Mesodermal cell (in vitro differentiated cells): ENCODE measurements at regions not wholly inside any gene's neighbourhood (a gene's known extent, or its start where the extent isn't known, plus 50 kb on each side); places are given as distances from the start of the nearest gene placed in this dataset.

Experiments
- H3K27ac ChIP-seq: 2 replicates; pipeline ENCODE4 v1.7.0; 2013; ENCODE audit warnings: mild to moderate bottlenecking, low read depth, low read length, moderate library complexity; ENCODE audit not compliant: severe bottlenecking
- H3K36me3 ChIP-seq: 2 replicates; pipeline ENCODE4 v1.7.1; 2013; ENCODE audit warnings: mild to moderate bottlenecking, low read length, moderate library complexity; ENCODE audit not compliant: control insufficient read depth, insufficient read depth
- H3K4me1 ChIP-seq: one replicate; pipeline ENCODE4 v1.7.1; 2013; ENCODE audit warnings: mild to moderate bottlenecking, low read length; ENCODE audit not compliant: insufficient read depth, control insufficient read depth, poor library complexity, severe bottlenecking
- H3K4me3 ChIP-seq: 2 replicates; pipeline ENCODE4 v1.7.0; 2013; ENCODE audit warnings: low read length, control low read depth, mild to moderate bottlenecking; ENCODE audit not compliant: insufficient read depth, poor library complexity, severe bottlenecking; ENCODE audit errors: extremely low read depth
- H3K9me3 ChIP-seq: 2 replicates; pipeline ENCODE4 v1.7.1; 2013; ENCODE audit warnings: mild to moderate bottlenecking, low read length, moderate library complexity; ENCODE audit not compliant: control insufficient read depth
- WGBS, 2 experiments: methylation state at CpG; one replicate each; pipeline ENCODE4 v1.1.5; 2013; ENCODE audit warnings: missing lambda C conversion rate in 2 of 2; ENCODE audit not compliant: insufficient coverage in 2 of 2; 5-methylcytosine and 5-hydroxymethylcytosine counted together

- no peak overlapping the region for H3K4me3 ChIP-seq
- WGBS, 2 experiments = no CpG with 5 or more reads among the region's 1 CpG
- H3K4me1 ChIP-seq = peaks cover 4% of the 10 kb centered on the region
- H3K9me3 ChIP-seq = no peaks in the 10 kb centered on the region
- H3K36me3 ChIP-seq = no peaks in the 10 kb centered on the region
- no peak overlapping the region for H3K27ac ChIP-seq
Observed at GRCh38 chr6:132868057-132868456, 53.7 kb downstream of the RPS12 start.

- H3K9me3 ChIP-seq = no peaks in the 10 kb centered on the region
- H3K27ac ChIP-seq = no peak overlapping the region
- no peaks in the 10 kb centered on the region for H3K36me3 ChIP-seq
- H3K4me1 ChIP-seq = no peaks in the 10 kb centered on the region
- WGBS, 2 experiments = 75 to 80% methylated on average over 1 of the region's 1 CpG
- no peak overlapping the region for H3K4me3 ChIP-seq
Observed at GRCh38 chr6:132872923-132873322, 58.6 kb downstream of the RPS12 start.

GRCh38 chr6:132877003-132877402, 62.6 kb downstream of the RPS12 start:
- no peak overlapping the region for H3K4me3 ChIP-seq
- WGBS, 2 experiments = no CpG with 5 or more reads among the region's 2 CpGs
- no peak overlapping the region for H3K27ac ChIP-seq
- H3K4me1 ChIP-seq = no peaks in the 10 kb centered on the region
- H3K9me3 ChIP-seq = no peaks in the 10 kb centered on the region
- H3K36me3 ChIP-seq = no peaks in the 10 kb centered on the region

GRCh38 chr6:132887204-132887603, 72.8 kb downstream of the RPS12 start:
- H3K4me3 ChIP-seq = no peak overlapping the region
- H3K36me3 ChIP-seq = no peaks in the 10 kb centered on the region
- H3K9me3 ChIP-seq = no peaks in the 10 kb centered on the region
- 83% methylated on average over 1 of the region's 1 CpG; no CpG with 5 or more reads in 1 of the 2 experiments for WGBS, 2 experiments
- no peaks in the 10 kb centered on the region for H3K4me1 ChIP-seq
- no peak overlapping the region for H3K27ac ChIP-seq

- Histone ChIP-seq H3K36me3 (no peaks in the 10 kb centered on the region), H3K27ac (no peak overlapping the region), H3K9me3 (no peaks in the 10 kb centered on the region), H3K4me1 (no peaks in the 10 kb centered on the region), H3K4me3 (no peak overlapping the region)
- WGBS, 2 experiments = 71% methylated on average over 1 of the region's 2 CpGs; no CpG with 5 or more reads in 1 of the 2 experiments
Observed at GRCh38 chr6:132888701-132889100, 74.3 kb downstream of the RPS12 start.

- Histone ChIP-seq H3K9me3 (no peaks in the 10 kb centered on the region), H3K36me3 (no peaks in the 10 kb centered on the region), H3K4me1 (no peaks in the 10 kb centered on the region), H3K27ac (no peak overlapping the region), H3K4me3 (no peak overlapping the region)
- 80 to 100% methylated on average over 1 to 2 of the region's 5 CpGs for WGBS, 2 experiments
Observed at GRCh38 chr6:132892929-132893771, 78.8 kb downstream of the RPS12 start.

- 91 to 93% methylated on average over 5 to 6 of the region's 8 CpGs for WGBS, 2 experiments
- no peak overlapping the region for H3K4me3 ChIP-seq
- H3K27ac ChIP-seq = no peak overlapping the region
- H3K9me3 ChIP-seq = no peaks in the 10 kb centered on the region
- no peaks in the 10 kb centered on the region for H3K4me1 ChIP-seq
- H3K36me3 ChIP-seq = no peaks in the 10 kb centered on the region
Observed at GRCh38 chr6:132893772-132894490, 79.6 kb downstream of the RPS12 start.

- H3K27ac ChIP-seq = no peak overlapping the region
- H3K9me3 ChIP-seq = no peaks in the 10 kb centered on the region
- H3K4me1 ChIP-seq = no peaks in the 10 kb centered on the region
- no peak overlapping the region for H3K4me3 ChIP-seq
- no CpG with 5 or more reads among the region's 4 CpGs for WGBS, 2 experiments
- no peaks in the 10 kb centered on the region for H3K36me3 ChIP-seq
Observed at GRCh38 chr6:132898376-132898775, 84.0 kb downstream of the RPS12 start.

- Histone ChIP-seq H3K9me3 (no peaks in the 10 kb centered on the region), H3K27ac (no peak overlapping the region), H3K4me3 (no peak overlapping the region), H3K4me1 (no peaks in the 10 kb centered on the region), H3K36me3 (no peaks in the 10 kb centered on the region)
- WGBS, 2 experiments = 48 to 83% methylated on average over 1 to 2 of the region's 2 CpGs
Observed at GRCh38 chr6:132900849-132901248, 86.5 kb downstream of the RPS12 start.

- Histone ChIP-seq H3K36me3 (no peaks in the 10 kb centered on the region), H3K27ac (no peak overlapping the region), H3K4me3 (no peak overlapping the region), H3K9me3 (no peaks in the 10 kb centered on the region), H3K4me1 (peaks cover 5% of the 10 kb centered on the region)
- WGBS, 2 experiments = 86 to 100% methylated on average over 1 to 2 of the region's 6 CpGs
Observed at GRCh38 chr6:132902901-132903300, 88.5 kb downstream of the RPS12 start.

- H3K4me1 ChIP-seq = peaks cover 5% of the 10 kb centered on the region
- H3K9me3 ChIP-seq = no peaks in the 10 kb centered on the region
- no peaks in the 10 kb centered on the region for H3K36me3 ChIP-seq
- H3K4me3 ChIP-seq = no peak overlapping the region
- WGBS, 2 experiments = no CpG with 5 or more reads among the region's 1 CpG
- H3K27ac ChIP-seq = no peak overlapping the region
Observed at GRCh38 chr6:132907231-132907630, 92.9 kb downstream of the RPS12 start.
